ENCODE measurements at regions not wholly inside any gene's neighbourhood (a gene's known extent, or its start where the extent isn't known, plus 50 kb on each side); places are given as distances from the start of the nearest gene placed in this dataset.

GRCh38 chr17:53420035-53420641 is 402.6 kb upstream of the KIF2B start:
- ChIA-PET CTCF (no interaction called here), POLR2A (no interaction called here)
- no peaks in the 10 kb centered on the region for H3K4me1 Mint-ChIP-seq
- no peak overlapping the region for H3K27ac Mint-ChIP-seq
- intact Hi-C loops (cut with DNase I, micrococcal nuclease) = no loop called here
- peaks cover 8% of the 10 kb centered on the region for H3K9me3 Mint-ChIP-seq (ENCODE audit: low read depth)
- no peaks in the 10 kb centered on the region for H3K36me3 Mint-ChIP-seq (ENCODE audit: low read depth)
- H3K27me3 Mint-ChIP-seq = no peaks in the 10 kb centered on the region
- no peak overlapping the region for H3K4me3 Mint-ChIP-seq
- ATAC-seq (no peak), DNase-seq (no peak)

GRCh38 chr17:53409588-53409987 is 413.1 kb upstream of the KIF2B start:
- Mint-ChIP-seq H3K4me1 (no peaks in the 10 kb centered on the region), H3K4me3 (no peak overlapping the region), H3K9me3 (ENCODE audit: low read depth) (peaks cover 18% of the 10 kb centered on the region), H3K27ac (no peak overlapping the region), H3K27me3 (no peaks in the 10 kb centered on the region), H3K36me3 (ENCODE audit: low read depth) (no peaks in the 10 kb centered on the region)
- ChIA-PET CTCF (no interaction called here), POLR2A (no interaction called here)
- ATAC-seq = no peak
- intact Hi-C loops (cut with DNase I, micrococcal nuclease) = no loop called here
- no peak for DNase-seq

- no peaks in the 10 kb centered on the region for H3K4me1 Mint-ChIP-seq
These were observed 415.8 kb upstream of the KIF2B start for GRCh38 chr17:53406907-53407306.

GRCh38 chr17:53391197-53391596 is 431.5 kb upstream of the KIF2B start:
- ChIA-PET POLR2A (no interaction called here), CTCF (no interaction called here)
- H3K27ac Mint-ChIP-seq = no peak overlapping the region
- H3K4me1 Mint-ChIP-seq = no peaks in the 10 kb centered on the region
- ATAC-seq = no peak
- H3K9me3 Mint-ChIP-seq (ENCODE audit: low read depth) = peaks cover 4% of the 10 kb centered on the region
- no peak overlapping the region for H3K4me3 Mint-ChIP-seq
- no peaks in the 10 kb centered on the region for H3K36me3 Mint-ChIP-seq (ENCODE audit: low read depth)
- no peak for DNase-seq
- no peaks in the 10 kb centered on the region for H3K27me3 Mint-ChIP-seq
- intact Hi-C loops (cut with DNase I, micrococcal nuclease) = no loop called here

More at GRCh38 chr17:53406907-53407306, 415.8 kb upstream of the KIF2B start:
- DNase-seq = no peak
- no peak for ATAC-seq
- H3K36me3 Mint-ChIP-seq (ENCODE audit: low read depth) = no peaks in the 10 kb centered on the region
- ChIA-PET POLR2A (no interaction called here), CTCF (no interaction called here)
- H3K4me3 Mint-ChIP-seq = no peak overlapping the region
- H3K27me3 Mint-ChIP-seq = no peaks in the 10 kb centered on the region
- H3K9me3 Mint-ChIP-seq (ENCODE audit: low read depth) = peaks cover 18% of the 10 kb centered on the region
- intact Hi-C loops (cut with DNase I, micrococcal nuclease) = no loop called here
- no peak overlapping the region for H3K27ac Mint-ChIP-seq

- no peak overlapping the region for H3K27ac Mint-ChIP-seq
- H3K4me3 Mint-ChIP-seq = no peak overlapping the region
- H3K9me3 Mint-ChIP-seq (ENCODE audit: low read depth) = peaks cover 2% of the 10 kb centered on the region
- H3K36me3 Mint-ChIP-seq (ENCODE audit: low read depth) = no peaks in the 10 kb centered on the region
- intact Hi-C loops (cut with DNase I, micrococcal nuclease) = no loop called here
- POLR2A ChIA-PET = no interaction called here
- no peaks in the 10 kb centered on the region for H3K27me3 Mint-ChIP-seq
- H3K4me1 Mint-ChIP-seq = no peaks in the 10 kb centered on the region
- ATAC-seq (no peak), DNase-seq (no peak)
- CTCF ChIA-PET = no interaction called here
These were observed 432.2 kb upstream of the KIF2B start for GRCh38 chr17:53390575-53390974.

GRCh38 chr17:53387745-53388144 is 435.0 kb upstream of the KIF2B start:
- ChIA-PET POLR2A (no interaction called here), CTCF (no interaction called here)
- ATAC-seq = no peak
- Mint-ChIP-seq H3K9me3 (ENCODE audit: low read depth) (peaks cover 2% of the 10 kb centered on the region), H3K4me1 (no peaks in the 10 kb centered on the region), H3K4me3 (no peak overlapping the region), H3K36me3 (ENCODE audit: low read depth) (no peaks in the 10 kb centered on the region), H3K27me3 (no peaks in the 10 kb centered on the region), H3K27ac (no peak overlapping the region)
- intact Hi-C loops (cut with DNase I, micrococcal nuclease) = loop anchor here in 1 of 2 experiments (2.0 kb wide), 1 partner anchor 13 kb away; no protein-coding TSS in a partner anchor
- no peak for DNase-seq

- POLR2A ChIA-PET = no interaction called here
- Mint-ChIP-seq H3K4me1 (no peaks in the 10 kb centered on the region), H3K36me3 (ENCODE audit: low read depth) (no peaks in the 10 kb centered on the region), H3K27me3 (no peaks in the 10 kb centered on the region), H3K4me3 (no peak overlapping the region), H3K9me3 (ENCODE audit: low read depth) (peaks cover 11% of the 10 kb centered on the region), H3K27ac (no peak overlapping the region)
- CTCF ChIA-PET = no interaction called here
- DNase-seq (no peak), ATAC-seq (no peak)
- intact Hi-C loops (cut with DNase I, micrococcal nuclease) = no loop called here
These were observed 468.8 kb upstream of the KIF2B start for GRCh38 chr17:53353919-53354351.

- intact Hi-C loops (cut with DNase I, micrococcal nuclease) = no loop called here
- ATAC-seq = no peak
- peaks cover 26% of the 10 kb centered on the region for H3K9me3 Mint-ChIP-seq (ENCODE audit: low read depth)
- ChIA-PET POLR2A (no interaction called here), CTCF (no interaction called here)
- H3K27ac Mint-ChIP-seq = no peak overlapping the region
- no peaks in the 10 kb centered on the region for H3K36me3 Mint-ChIP-seq (ENCODE audit: low read depth)
- no peak overlapping the region for H3K4me3 Mint-ChIP-seq
- no peaks in the 10 kb centered on the region for H3K4me1 Mint-ChIP-seq
- H3K27me3 Mint-ChIP-seq = no peaks in the 10 kb centered on the region
- DNase-seq = no peak
These were observed 477.9 kb upstream of the KIF2B start for GRCh38 chr17:53344778-53345177.

- H3K36me3 Mint-ChIP-seq (ENCODE audit: low read depth) = no peaks in the 10 kb centered on the region
These were observed 486.4 kb upstream of the KIF2B start for GRCh38 chr17:53336281-53336680.

GRCh38 chr17:53335443-53335842 is 487.3 kb upstream of the KIF2B start:
- H3K9me3 Mint-ChIP-seq (ENCODE audit: low read depth) = peaks cover 14% of the 10 kb centered on the region
- H3K36me3 Mint-ChIP-seq (ENCODE audit: low read depth) = no peaks in the 10 kb centered on the region
- CTCF ChIA-PET = no interaction called here
- no peak for DNase-seq
- no peaks in the 10 kb centered on the region for H3K27me3 Mint-ChIP-seq
- intact Hi-C loops (cut with DNase I, micrococcal nuclease) = no loop called here
- ATAC-seq = no peak
- no peak overlapping the region for H3K4me3 Mint-ChIP-seq
- POLR2A ChIA-PET = no interaction called here
- no peak overlapping the region for H3K27ac Mint-ChIP-seq
- H3K4me1 Mint-ChIP-seq = no peaks in the 10 kb centered on the region

More at GRCh38 chr17:53336281-53336680, 486.4 kb upstream of the KIF2B start:
- Mint-ChIP-seq H3K4me3 (no peak overlapping the region), H3K27ac (no peak overlapping the region), H3K9me3 (ENCODE audit: low read depth) (peaks cover 17% of the 10 kb centered on the region), H3K4me1 (no peaks in the 10 kb centered on the region), H3K27me3 (no peaks in the 10 kb centered on the region)
- CTCF ChIA-PET = no interaction called here
- no peak for DNase-seq
- ATAC-seq = no peak
- POLR2A ChIA-PET = no interaction called here
- intact Hi-C loops (cut with DNase I, micrococcal nuclease) = no loop called here

GRCh38 chr17:53330756-53331155 is 492.0 kb upstream of the KIF2B start:
- Mint-ChIP-seq H3K9me3 (ENCODE audit: low read depth) (peaks cover 14% of the 10 kb centered on the region), H3K4me3 (no peak overlapping the region), H3K4me1 (no peaks in the 10 kb centered on the region), H3K27ac (no peak overlapping the region), H3K36me3 (ENCODE audit: low read depth) (no peaks in the 10 kb centered on the region), H3K27me3 (no peaks in the 10 kb centered on the region)
- CTCF ChIA-PET = no interaction called here
- DNase-seq = no peak
- POLR2A ChIA-PET = no interaction called here
- intact Hi-C loops (cut with DNase I, micrococcal nuclease) = no loop called here
- ATAC-seq = no peak

GRCh38 chr17:53321651-53322050 is 501.1 kb upstream of the KIF2B start:
- Mint-ChIP-seq H3K27ac (no peak overlapping the region), H3K36me3 (ENCODE audit: low read depth) (no peaks in the 10 kb centered on the region), H3K4me3 (no peak overlapping the region), H3K4me1 (no peaks in the 10 kb centered on the region), H3K27me3 (no peaks in the 10 kb centered on the region), H3K9me3 (ENCODE audit: low read depth) (peaks cover 6% of the 10 kb centered on the region)
- no peak for DNase-seq
- ChIA-PET POLR2A (no interaction called here), CTCF (no interaction called here)
- ATAC-seq = no peak
- intact Hi-C loops (cut with DNase I, micrococcal nuclease) = no loop called here

- Mint-ChIP-seq H3K9me3 (ENCODE audit: low read depth) (peaks cover 11% of the 10 kb centered on the region), H3K36me3 (ENCODE audit: low read depth) (no peaks in the 10 kb centered on the region), H3K27ac (no peak overlapping the region), H3K27me3 (no peaks in the 10 kb centered on the region), H3K4me1 (no peaks in the 10 kb centered on the region), H3K4me3 (no peak overlapping the region)
- ChIA-PET POLR2A (no interaction called here), CTCF (no interaction called here)
- ATAC-seq (no peak), DNase-seq (no peak)
- intact Hi-C loops (cut with DNase I, micrococcal nuclease) = no loop called here
These were observed 502.8 kb upstream of the KIF2B start for GRCh38 chr17:53319947-53320346.
